ENCODE measurements at regions not wholly inside any gene's neighbourhood (a gene's known extent, or its start where the extent isn't known, plus 50 kb on each side); places are given as distances from the start of the nearest gene placed in this dataset.
"Not testable (repeated sequence)": the region's sequence is repeated elsewhere in the genome, so short reads cannot be mapped to it uniquely, and the experiment has no call there.

- in situ Hi-C loops (cut with HindIII; ENCODE audit: low sequenced_read_pairs), result no loop called here
Measured at GRCh38 chrX:130524476-130525194, 122.8 kb downstream of the RBMX2 start.

DNA sequence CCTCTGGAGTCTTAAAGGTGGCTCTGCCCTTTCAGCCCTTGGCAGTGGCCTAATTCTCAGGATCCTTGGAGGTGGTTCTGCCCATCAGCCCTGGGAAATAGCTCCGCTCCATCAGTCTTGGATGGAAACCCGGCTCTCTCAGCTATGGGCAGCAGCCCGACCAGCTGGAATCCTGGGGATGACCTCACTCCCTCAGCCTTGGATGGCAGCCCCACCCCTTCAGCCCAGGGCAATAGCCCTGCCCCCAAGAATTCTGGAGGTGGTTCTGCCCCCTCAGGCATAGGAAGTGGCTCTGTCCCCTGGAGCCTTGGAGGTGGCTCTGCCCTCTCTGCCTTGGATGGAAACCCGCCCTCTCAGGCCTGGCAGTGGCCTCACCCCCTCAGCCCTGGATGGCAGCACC is 127.7 kb downstream of the RBMX2 start:
- in situ Hi-C loops (cut with HindIII; ENCODE audit: low sequenced_read_pairs), result no loop called here
- H3K4me3 ChIP-seq (ENCODE audit: low read depth, low read length), result no peak overlapping the region
- DNase-seq (ENCODE audit: low read depth, low spot score), result no peak
- TF ChIP-seq CTCF (IDR thresholded peaks at IDR 0.05; ENCODE audit: low read depth, low read length), result no peak

More at GRCh38 chrX:130524476-130525194, 122.8 kb downstream of the RBMX2 start:
- no peak for TF ChIP-seq CTCF (IDR thresholded peaks at IDR 0.05; ENCODE audit: low read depth, low read length)
- no peak for DNase-seq (ENCODE audit: low read depth, low spot score)
- H3K4me3 ChIP-seq (ENCODE audit: low read depth, low read length), result no peak overlapping the region

DNA sequence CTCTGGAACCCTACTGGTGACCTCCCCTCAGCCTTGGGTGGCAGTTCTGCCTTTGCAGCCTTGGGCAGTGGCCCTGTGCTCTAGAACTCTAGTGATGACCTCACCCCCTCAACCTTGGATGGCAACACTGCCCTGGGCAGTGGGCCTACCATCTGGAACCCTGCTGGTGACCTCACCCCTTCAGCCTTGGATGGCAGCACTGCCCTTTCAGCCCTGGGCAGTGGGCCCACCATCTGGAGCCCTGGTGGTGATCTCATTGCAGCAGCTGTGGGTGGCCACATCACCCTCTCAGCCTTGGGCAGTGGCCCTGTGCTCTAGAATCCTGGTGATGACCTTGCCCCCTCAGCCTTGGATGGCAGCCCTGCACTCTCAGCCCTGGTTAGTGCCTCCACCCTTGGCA is 129.3 kb downstream of the RBMX2 start:
- TF ChIP-seq CTCF (IDR thresholded peaks at IDR 0.05; ENCODE audit: low read depth, low read length), result no peak
- no peak for DNase-seq (ENCODE audit: low read depth, low spot score)
- in situ Hi-C loops (cut with HindIII; ENCODE audit: low sequenced_read_pairs), result no loop called here
- H3K4me3 ChIP-seq (ENCODE audit: low read depth, low read length), result no peak overlapping the region

GRCh38 chrX:130539721-130540321 is 138.0 kb downstream of the RBMX2 start:
- DNase-seq (ENCODE audit: low read depth, low spot score), result peak; percentile 52

DNA sequence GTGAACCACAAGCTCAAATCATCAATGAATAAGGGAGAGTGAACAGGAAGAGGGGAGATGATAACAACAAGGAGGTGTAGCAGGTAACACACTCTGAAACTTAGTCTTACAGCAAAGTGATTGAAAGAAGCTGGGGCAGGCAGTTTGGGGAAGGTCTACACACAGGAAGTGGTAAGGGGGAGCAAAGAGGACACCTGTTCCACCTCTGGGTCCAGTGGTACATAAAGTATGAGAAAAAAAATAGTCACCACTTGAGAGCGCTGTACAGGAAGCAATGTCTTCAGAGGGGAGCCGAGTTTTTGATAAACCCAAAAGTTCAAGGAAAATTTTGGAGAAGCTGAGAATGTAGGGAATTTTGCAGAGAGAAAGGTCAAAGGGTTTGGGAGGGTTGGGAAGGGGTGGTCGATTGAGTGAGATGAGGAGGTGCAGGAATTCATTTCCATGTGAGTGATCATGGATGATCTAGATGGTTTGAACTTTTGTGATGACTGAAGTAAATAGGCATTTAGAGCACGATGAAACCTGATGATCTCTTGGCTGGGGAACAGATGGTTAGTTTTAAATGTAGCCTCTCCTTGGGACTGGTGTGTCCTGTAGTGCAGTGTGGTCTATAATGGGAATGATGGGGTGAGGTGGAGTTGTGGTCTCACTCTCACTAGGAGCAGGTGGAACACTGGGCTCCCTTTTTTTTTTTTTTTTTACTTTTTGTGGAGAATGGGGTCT is 142.0 kb downstream of the RBMX2 start:
- in situ Hi-C loops (cut with HindIII; ENCODE audit: low sequenced_read_pairs), result no loop called here
- H3K4me3 ChIP-seq (ENCODE audit: low read depth, low read length), result no peak overlapping the region
- TF ChIP-seq CTCF (IDR thresholded peaks at IDR 0.05; ENCODE audit: low read depth, low read length), result no peak
- DNase-seq (ENCODE audit: low read depth, low spot score), result no peak

More at GRCh38 chrX:130539721-130540321, 138.0 kb downstream of the RBMX2 start:
- no peak overlapping the region for H3K4me3 ChIP-seq (ENCODE audit: low read depth, low read length)
- peak; percentile 73 for TF ChIP-seq CTCF (IDR thresholded peaks at IDR 0.05; ENCODE audit: low read depth, low read length)
- in situ Hi-C loops (cut with HindIII; ENCODE audit: low sequenced_read_pairs), result no loop called here

- DNase-seq (ENCODE audit: low read depth, low spot score), result no peak
- in situ Hi-C loops (cut with HindIII; ENCODE audit: low sequenced_read_pairs), result no loop called here
Measured at GRCh38 chrX:130545796-130546195, 144.0 kb downstream of the RBMX2 start.

DNA sequence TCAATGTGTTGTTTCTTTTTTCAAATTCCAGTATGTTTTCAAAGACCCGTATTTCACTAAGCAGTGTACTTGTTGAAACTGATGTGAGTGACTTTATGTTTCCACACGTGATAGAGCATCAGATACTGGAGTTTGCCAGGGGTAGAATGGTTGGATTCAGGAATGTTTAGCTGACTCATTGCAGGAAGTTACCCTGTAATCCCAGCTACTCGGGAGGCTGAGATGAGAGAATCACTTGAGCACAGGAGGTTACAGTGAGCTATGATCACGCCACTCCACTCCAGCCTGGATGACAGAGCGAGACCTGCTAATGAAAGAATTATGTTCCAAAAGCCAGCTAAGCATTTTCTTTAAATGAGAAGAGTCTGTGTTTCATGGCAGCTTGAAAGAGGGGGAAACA is 147.6 kb downstream of the RBMX2 start:
- DNase-seq (ENCODE audit: low read depth, low spot score); H3K4me3 ChIP-seq (ENCODE audit: low read depth, low read length); in situ Hi-C loops (cut with HindIII; ENCODE audit: low sequenced_read_pairs): not testable (repeated sequence)

More at GRCh38 chrX:130545796-130546195, 144.0 kb downstream of the RBMX2 start:
- H3K4me3 ChIP-seq (ENCODE audit: low read depth, low read length), result no peak overlapping the region
- no peak for TF ChIP-seq CTCF (IDR thresholded peaks at IDR 0.05; ENCODE audit: low read depth, low read length)

Data from astrocyte of the spinal cord (primary cell).